ENCODE measurements at regions not wholly inside any gene's neighbourhood (a gene's known extent, or its start where the extent isn't known, plus 50 kb on each side); places are given as distances from the start of the nearest gene placed in this dataset.

DNA sequence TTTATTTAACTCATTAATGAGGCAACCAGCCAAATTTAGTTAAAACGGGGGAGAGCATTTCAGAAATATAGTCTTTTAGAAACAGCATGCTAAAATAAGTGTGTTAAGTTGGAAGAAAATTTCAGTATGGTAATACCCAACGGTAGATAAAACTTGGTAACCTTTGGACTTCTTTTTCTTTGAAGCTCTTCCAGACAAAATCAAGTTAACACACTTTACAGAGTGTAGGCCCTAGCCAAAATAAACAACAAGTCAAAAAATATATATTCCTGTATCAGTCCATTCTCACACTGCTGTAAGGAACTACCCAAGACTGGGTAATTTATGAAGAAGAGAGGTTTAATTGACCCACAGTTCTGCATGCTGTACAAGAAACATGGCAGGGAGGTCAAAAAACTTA lies 279.6 kb downstream of the HIVEP2 start (continued):
- TF ChIP-seq, protein P1, sequence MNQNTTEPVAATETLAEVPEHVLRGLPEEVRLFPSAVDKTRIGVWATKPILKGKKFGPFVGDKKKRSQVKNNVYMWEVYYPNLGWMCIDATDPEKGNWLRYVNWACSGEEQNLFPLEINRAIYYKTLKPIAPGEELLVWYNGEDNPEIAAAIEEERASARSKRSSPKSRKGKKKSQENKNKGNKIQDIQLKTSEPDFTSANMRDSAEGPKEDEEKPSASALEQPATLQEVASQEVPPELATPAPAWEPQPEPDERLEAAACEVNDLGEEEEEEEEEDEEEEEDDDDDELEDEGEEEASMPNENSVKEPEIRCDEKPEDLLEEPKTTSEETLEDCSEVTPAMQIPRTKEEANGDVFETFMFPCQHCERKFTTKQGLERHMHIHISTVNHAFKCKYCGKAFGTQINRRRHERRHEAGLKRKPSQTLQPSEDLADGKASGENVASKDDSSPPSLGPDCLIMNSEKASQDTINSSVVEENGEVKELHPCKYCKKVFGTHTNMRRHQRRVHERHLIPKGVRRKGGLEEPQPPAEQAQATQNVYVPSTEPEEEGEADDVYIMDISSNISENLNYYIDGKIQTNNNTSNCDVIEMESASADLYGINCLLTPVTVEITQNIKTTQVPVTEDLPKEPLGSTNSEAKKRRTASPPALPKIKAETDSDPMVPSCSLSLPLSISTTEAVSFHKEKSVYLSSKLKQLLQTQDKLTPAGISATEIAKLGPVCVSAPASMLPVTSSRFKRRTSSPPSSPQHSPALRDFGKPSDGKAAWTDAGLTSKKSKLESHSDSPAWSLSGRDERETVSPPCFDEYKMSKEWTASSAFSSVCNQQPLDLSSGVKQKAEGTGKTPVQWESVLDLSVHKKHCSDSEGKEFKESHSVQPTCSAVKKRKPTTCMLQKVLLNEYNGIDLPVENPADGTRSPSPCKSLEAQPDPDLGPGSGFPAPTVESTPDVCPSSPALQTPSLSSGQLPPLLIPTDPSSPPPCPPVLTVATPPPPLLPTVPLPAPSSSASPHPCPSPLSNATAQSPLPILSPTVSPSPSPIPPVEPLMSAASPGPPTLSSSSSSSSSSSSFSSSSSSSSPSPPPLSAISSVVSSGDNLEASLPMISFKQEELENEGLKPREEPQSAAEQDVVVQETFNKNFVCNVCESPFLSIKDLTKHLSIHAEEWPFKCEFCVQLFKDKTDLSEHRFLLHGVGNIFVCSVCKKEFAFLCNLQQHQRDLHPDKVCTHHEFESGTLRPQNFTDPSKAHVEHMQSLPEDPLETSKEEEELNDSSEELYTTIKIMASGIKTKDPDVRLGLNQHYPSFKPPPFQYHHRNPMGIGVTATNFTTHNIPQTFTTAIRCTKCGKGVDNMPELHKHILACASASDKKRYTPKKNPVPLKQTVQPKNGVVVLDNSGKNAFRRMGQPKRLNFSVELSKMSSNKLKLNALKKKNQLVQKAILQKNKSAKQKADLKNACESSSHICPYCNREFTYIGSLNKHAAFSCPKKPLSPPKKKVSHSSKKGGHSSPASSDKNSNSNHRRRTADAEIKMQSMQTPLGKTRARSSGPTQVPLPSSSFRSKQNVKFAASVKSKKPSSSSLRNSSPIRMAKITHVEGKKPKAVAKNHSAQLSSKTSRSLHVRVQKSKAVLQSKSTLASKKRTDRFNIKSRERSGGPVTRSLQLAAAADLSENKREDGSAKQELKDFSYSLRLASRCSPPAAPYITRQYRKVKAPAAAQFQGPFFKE (tag by site-specific recombination; IDR thresholded peaks at IDR 0.05; ENCODE audit: borderline replicate concordance) = no peak
- TF ChIP-seq ZNF544 (tag by site-specific recombination; IDR thresholded peaks at IDR 0.05) (no peak), ZNF184 (tag by site-specific recombination; IDR thresholded peaks at IDR 0.05) (no peak), ZBTB7A (tag by site-specific recombination; IDR thresholded peaks at IDR 0.05; ENCODE audit: low read depth) (no peak), ZNF239 (tag by site-specific recombination; IDR thresholded peaks at IDR 0.05) (no peak), ZNF488 (tag by site-specific recombination; IDR thresholded peaks at IDR 0.05) (no peak), AEBP2 (tag by site-specific recombination; IDR thresholded peaks at IDR 0.05; ENCODE audit: borderline replicate concordance) (no peak), ZNF157 (tag by site-specific recombination; IDR thresholded peaks at IDR 0.05) (no peak), ZNF280C (tag by site-specific recombination; IDR thresholded peaks at IDR 0.05) (no peak), ZNF19 (tag by site-specific recombination; IDR thresholded peaks at IDR 0.05; ENCODE audit: low read depth) (no peak), ZNF660 (tag by site-specific recombination; IDR thresholded peaks at IDR 0.05) (no peak)

DNA sequence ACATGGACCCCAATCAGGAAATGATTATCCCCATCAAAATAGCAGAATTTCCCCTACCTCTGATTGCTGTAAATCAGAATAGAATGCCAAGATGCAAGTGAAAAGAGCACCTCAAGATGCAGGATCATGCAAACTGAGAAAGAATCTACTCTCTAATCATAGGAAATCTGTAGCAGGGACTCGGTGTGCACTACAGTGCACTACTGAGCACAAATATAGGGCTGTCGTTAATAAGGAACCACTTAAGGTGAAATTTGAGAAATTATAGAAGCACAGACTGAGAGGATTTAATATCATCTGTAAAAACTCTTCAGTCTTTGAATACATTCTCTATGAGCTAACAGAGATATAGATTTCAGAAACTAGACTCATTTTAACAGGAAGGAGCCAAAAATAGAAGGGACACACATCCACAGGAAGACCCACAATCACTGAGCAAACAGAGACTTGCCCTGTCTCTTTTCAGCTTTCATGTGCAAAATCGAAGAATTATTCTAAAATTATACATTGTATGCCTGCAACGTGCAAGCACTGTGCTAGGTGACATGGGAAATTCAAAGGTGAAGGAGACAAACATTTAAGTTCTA lies 278.3 kb downstream of the HIVEP2 start:
- no peaks in the 10 kb centered on the region for H3K4me1 ChIP-seq (ENCODE audit: control insufficient read depth, insufficient read depth, low read length)
- POLR2A ChIA-PET = no interaction called here
- no peaks in the 10 kb centered on the region for H3K36me3 ChIP-seq (ENCODE audit: control insufficient read depth in 2 of 2, insufficient read depth in 1 of 2, low read length in 2 of 2)
- H3K9me3 ChIP-seq (ENCODE audit: control insufficient read depth, insufficient read depth, low read depth, low read length) = no peaks in the 10 kb centered on the region
- no peak overlapping the region for H3K4me3 ChIP-seq (ENCODE audit: low read depth, low read length)
- no peak overlapping the region for H3K27ac ChIP-seq (ENCODE audit: extremely low read depth, low read depth, low read length)
- TF ChIP-seq ZNF157 (tag by site-specific recombination; IDR thresholded peaks at IDR 0.05) (peak; percentile 54; the same call in 1 of the 2 replicates), HOXC10 (CRISPR knock-in tag; IDR thresholded peaks at IDR 0.05) (no peak)
- CTCF ChIA-PET = interaction anchor here (0.5 kb wide), 1 partner anchor 13 kb away, joined by 3 read pairs; no protein-coding TSS in a partner anchor

All from HEK293 (cell line).